Astrocyte (in vitro differentiated cells and primary cell): ENCODE measurements at regions not wholly inside any gene's neighbourhood (a gene's known extent, or its start where the extent isn't known, plus 50 kb on each side); places are given as distances from the start of the nearest gene placed in this dataset.

Source experiments
- DNase-seq: peaks from one replicate; pipeline ENCODE4 v3.0.0-alpha.2; 2010; ENCODE audit warnings: low read depth
- FAIRE-seq: peaks from 2 replicates; lab custom pipeline; 2011; peaks lifted over from hg19 to GRCh38; lab: Jason Lieb, UNC
- H2AFZ ChIP-seq: 2 replicates; pipeline ENCODE4 v1.6.0; 2012; ENCODE audit warnings: low read depth, low read length, inconsistent platforms
- H3K27ac ChIP-seq: 2 replicates; pipeline ENCODE4 v1.5.1; 2011; ENCODE audit warnings: low read depth, low read length, inconsistent platforms
- H3K27me3 ChIP-seq: 2 replicates; pipeline ENCODE4 v1.6.0; 2011; ENCODE audit warnings: low read length, inconsistent platforms; ENCODE audit not compliant: insufficient read depth
- H3K36me3 ChIP-seq: 2 replicates; pipeline ENCODE4 v1.5.1; 2011; ENCODE audit warnings: low read length, inconsistent platforms; ENCODE audit not compliant: insufficient read depth
- H3K4me1 ChIP-seq: 2 replicates; pipeline ENCODE4 v1.5.1; 2011; ENCODE audit warnings: low read length, inconsistent platforms; ENCODE audit not compliant: insufficient read depth
- H3K4me2 ChIP-seq: 2 replicates; pipeline ENCODE4 v1.6.0; 2012; ENCODE audit warnings: low read length, inconsistent platforms
- H3K4me3 ChIP-seq: 2 replicates; pipeline ENCODE4 v1.5.1; 2011; ENCODE audit warnings: low read depth, mild to moderate bottlenecking, low read length, inconsistent platforms; ENCODE audit not compliant: insufficient read depth
- H3K79me2 ChIP-seq: 2 replicates; pipeline ENCODE4 v1.6.0; 2012; ENCODE audit warnings: mild to moderate bottlenecking, low read length, inconsistent platforms; ENCODE audit not compliant: insufficient read depth
- H3K9ac ChIP-seq: 2 replicates; pipeline ENCODE4 v1.6.0; 2012; ENCODE audit warnings: mild to moderate bottlenecking, low read length, inconsistent platforms
- H3K9me3 ChIP-seq: 2 replicates; pipeline ENCODE4 v1.5.1; 2012; ENCODE audit warnings: low read depth, mild to moderate bottlenecking, low read length, inconsistent platforms; ENCODE audit not compliant: insufficient read depth
- H4K20me1 ChIP-seq: 2 replicates; pipeline ENCODE4 v1.6.0; 2012; ENCODE audit warnings: low read length, inconsistent platforms; ENCODE audit not compliant: insufficient read depth
- H3K27ac Mint-ChIP-seq: one replicate; pipeline ENCODE4 v1.8.0; 2021; ENCODE audit warnings: mild to moderate bottlenecking, mixed read lengths; ENCODE audit not compliant: unreplicated experiment
- H3K27me3 Mint-ChIP-seq: one replicate; pipeline ENCODE4 v1.8.0; 2021; ENCODE audit warnings: low read depth, mixed read lengths; ENCODE audit not compliant: unreplicated experiment
- H3K36me3 Mint-ChIP-seq: one replicate; pipeline ENCODE4 v1.8.0; 2021; ENCODE audit warnings: low read depth, mixed read lengths; ENCODE audit not compliant: unreplicated experiment
- H3K4me1 Mint-ChIP-seq: one replicate; pipeline ENCODE4 v1.8.0; 2021; ENCODE audit warnings: low read depth, mixed read lengths; ENCODE audit not compliant: unreplicated experiment
- H3K4me3 Mint-ChIP-seq: one replicate; pipeline ENCODE4 v1.8.0; 2021; ENCODE audit warnings: mild to moderate bottlenecking, moderate library complexity, mixed read lengths; ENCODE audit not compliant: unreplicated experiment
- H3K9me3 Mint-ChIP-seq: one replicate; pipeline ENCODE4 v1.8.0; 2021; ENCODE audit warnings: mild to moderate bottlenecking, mixed read lengths; ENCODE audit not compliant: unreplicated experiment
- EZH2 ChIP-seq: IDR thresholded peaks from 2 replicates; pipeline ENCODE4 v1.6.1; 2012; ENCODE audit warnings: mild to moderate bottlenecking, low read length, inconsistent platforms; ENCODE audit not compliant: insufficient read depth
- TF ChIP-seq, protein P1 (sequence below): IDR thresholded peaks from 2 replicates; pipeline ENCODE4 v1.5.1; 2011; ENCODE audit warnings: low read depth, mild to moderate bottlenecking, inconsistent platforms, low read length, moderate library complexity; ENCODE audit not compliant: insufficient read depth

DNA sequence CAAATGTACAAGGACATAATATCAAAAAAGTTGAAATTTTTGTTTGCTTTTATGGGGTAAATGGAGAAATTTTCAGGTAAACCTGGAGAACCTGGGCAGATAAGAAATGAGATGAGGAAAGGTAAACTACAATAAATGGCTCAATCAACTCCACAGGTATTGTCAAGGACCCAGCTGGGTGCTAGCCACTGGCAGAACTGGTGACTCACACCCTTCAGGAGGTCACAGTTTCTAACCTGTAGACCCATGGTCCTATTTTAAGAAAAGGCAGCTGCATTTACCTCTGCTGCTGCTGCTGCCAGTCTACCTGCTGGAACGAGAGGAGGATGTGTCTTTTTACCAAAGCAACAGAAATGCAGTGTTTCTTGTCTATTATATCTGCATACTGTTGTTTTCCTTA, 226.6 kb downstream of the ALG10B start:
- no peak overlapping the region for H3K27ac ChIP-seq
- Mint-ChIP-seq H3K27me3 (no peaks in the 10 kb centered on the region), H3K27ac (no peak overlapping the region), H3K36me3 (no peaks in the 10 kb centered on the region), H3K4me3 (no peak overlapping the region), H3K9me3 (no peaks in the 10 kb centered on the region), H3K4me1 (peaks cover 3% of the 10 kb centered on the region)
- H4K20me1 ChIP-seq: no peaks in the 10 kb centered on the region
- H3K4me2 ChIP-seq: no peak overlapping the region
- H3K9me3 ChIP-seq: no peaks in the 10 kb centered on the region
- H3K4me3 ChIP-seq: no peak overlapping the region
- H3K27me3 ChIP-seq: no peaks in the 10 kb centered on the region
- no peaks in the 10 kb centered on the region for H3K36me3 ChIP-seq
- DNase-seq: no peak
- no peaks in the 10 kb centered on the region for H3K4me1 ChIP-seq
- TF ChIP-seq, protein P1, sequence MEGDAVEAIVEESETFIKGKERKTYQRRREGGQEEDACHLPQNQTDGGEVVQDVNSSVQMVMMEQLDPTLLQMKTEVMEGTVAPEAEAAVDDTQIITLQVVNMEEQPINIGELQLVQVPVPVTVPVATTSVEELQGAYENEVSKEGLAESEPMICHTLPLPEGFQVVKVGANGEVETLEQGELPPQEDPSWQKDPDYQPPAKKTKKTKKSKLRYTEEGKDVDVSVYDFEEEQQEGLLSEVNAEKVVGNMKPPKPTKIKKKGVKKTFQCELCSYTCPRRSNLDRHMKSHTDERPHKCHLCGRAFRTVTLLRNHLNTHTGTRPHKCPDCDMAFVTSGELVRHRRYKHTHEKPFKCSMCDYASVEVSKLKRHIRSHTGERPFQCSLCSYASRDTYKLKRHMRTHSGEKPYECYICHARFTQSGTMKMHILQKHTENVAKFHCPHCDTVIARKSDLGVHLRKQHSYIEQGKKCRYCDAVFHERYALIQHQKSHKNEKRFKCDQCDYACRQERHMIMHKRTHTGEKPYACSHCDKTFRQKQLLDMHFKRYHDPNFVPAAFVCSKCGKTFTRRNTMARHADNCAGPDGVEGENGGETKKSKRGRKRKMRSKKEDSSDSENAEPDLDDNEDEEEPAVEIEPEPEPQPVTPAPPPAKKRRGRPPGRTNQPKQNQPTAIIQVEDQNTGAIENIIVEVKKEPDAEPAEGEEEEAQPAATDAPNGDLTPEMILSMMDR: no peak
- TF ChIP-seq EZH2: no peak
- no peaks in the 10 kb centered on the region for H3K79me2 ChIP-seq
- H2AFZ ChIP-seq: no peak overlapping the region
- no peak overlapping the region for H3K9ac ChIP-seq
- no peak for FAIRE-seq

DNA sequence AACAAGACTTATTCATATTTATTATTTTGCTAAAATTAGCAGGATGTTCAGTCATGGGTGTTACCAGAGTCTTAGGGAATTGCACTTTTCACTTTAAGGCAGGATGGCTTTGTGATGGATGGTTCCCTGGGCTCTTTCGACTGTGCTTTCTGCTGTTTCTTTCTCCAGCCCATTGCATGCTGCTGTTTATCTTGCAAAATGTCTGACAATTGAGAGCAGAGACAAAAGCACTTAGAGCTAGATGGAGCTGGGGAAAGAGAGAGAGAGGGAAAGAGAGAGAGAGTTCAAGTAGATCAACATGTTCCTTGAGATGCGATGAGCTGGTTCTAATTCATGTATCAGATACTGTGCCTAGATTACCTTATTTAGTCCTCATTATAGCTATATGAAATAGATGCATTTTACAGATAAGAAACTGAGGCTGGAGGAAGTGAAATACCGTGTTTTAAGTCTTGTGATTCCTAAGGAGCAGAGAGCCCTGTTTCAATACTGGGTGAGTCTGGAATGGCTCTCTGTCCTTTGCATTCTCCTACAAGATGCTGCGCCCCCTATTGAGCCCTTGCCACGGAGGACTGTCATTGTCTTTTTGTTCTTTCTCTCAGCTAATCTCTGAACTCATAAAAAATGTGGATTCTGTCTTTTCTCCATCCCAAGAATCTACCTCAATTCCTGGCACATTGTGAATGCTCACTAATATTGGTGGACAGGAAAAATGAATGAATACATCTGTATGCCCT, 227.9 kb downstream of the ALG10B start:
- Histone ChIP-seq H3K4me3 (no peak overlapping the region), H3K9me3 (no peaks in the 10 kb centered on the region), H3K27me3 (no peaks in the 10 kb centered on the region), H4K20me1 (no peaks in the 10 kb centered on the region), H3K27ac (no peak overlapping the region), H3K79me2 (no peaks in the 10 kb centered on the region), H2AFZ (no peak overlapping the region), H3K4me1 (no peaks in the 10 kb centered on the region), H3K9ac (no peak overlapping the region), H3K4me2 (no peak overlapping the region), H3K36me3 (no peaks in the 10 kb centered on the region)
- no peak overlapping the region for H3K4me3 Mint-ChIP-seq
- DNase-seq: no peak
- TF ChIP-seq EZH2: no peak
- TF ChIP-seq, protein P1: no peak
- no peak overlapping the region for H3K27ac Mint-ChIP-seq
- no peaks in the 10 kb centered on the region for H3K27me3 Mint-ChIP-seq
- H3K9me3 Mint-ChIP-seq: peaks cover 1% of the 10 kb centered on the region
- no peaks in the 10 kb centered on the region for H3K36me3 Mint-ChIP-seq
- no peak for FAIRE-seq
- H3K4me1 Mint-ChIP-seq: peaks cover 3% of the 10 kb centered on the region

DNA sequence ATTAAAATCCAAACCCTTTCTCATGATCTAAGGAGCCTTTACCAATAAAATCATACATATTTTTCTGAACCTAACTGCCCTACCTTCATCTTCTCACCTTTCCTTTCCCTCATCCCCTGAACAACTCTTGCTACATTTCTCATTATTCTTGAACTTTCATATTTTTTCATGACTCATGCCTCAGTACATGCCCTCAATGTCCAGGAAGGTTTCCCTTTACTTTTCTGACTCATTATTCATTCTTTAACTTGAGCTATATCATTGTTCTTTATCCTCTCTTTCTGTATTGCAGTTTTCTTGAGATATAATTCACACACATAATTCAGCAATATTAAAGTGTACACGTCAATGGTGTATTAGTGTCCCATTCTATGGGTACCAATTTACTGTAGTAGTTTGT, 231.0 kb downstream of the ALG10B start:
- DNase-seq (no peak), FAIRE-seq (no peak)
- Mint-ChIP-seq H3K4me3 (no peak overlapping the region), H3K36me3 (no peaks in the 10 kb centered on the region), H3K27ac (no peak overlapping the region), H3K9me3 (peaks cover 2% of the 10 kb centered on the region), H3K4me1 (peaks cover 3% of the 10 kb centered on the region), H3K27me3 (no peaks in the 10 kb centered on the region)
- H4K20me1 ChIP-seq: no peaks in the 10 kb centered on the region
- H3K4me2 ChIP-seq: no peak overlapping the region
- no peaks in the 10 kb centered on the region for H3K9me3 ChIP-seq
- no peak for TF ChIP-seq EZH2
- TF ChIP-seq, protein P1: no peak
- H2AFZ ChIP-seq: no peak overlapping the region
- no peaks in the 10 kb centered on the region for H3K36me3 ChIP-seq
- no peak overlapping the region for H3K9ac ChIP-seq
- H3K27me3 ChIP-seq: no peaks in the 10 kb centered on the region
- H3K79me2 ChIP-seq: no peaks in the 10 kb centered on the region
- no peaks in the 10 kb centered on the region for H3K4me1 ChIP-seq
- H3K4me3 ChIP-seq: no peak overlapping the region
- H3K27ac ChIP-seq: no peak overlapping the region
